Left lung (tissue), 4 donors: ENCODE measurements at regions not wholly inside any gene's neighbourhood (a gene's known extent, or its start where the extent isn't known, plus 50 kb on each side); places are given as distances from the start of the nearest gene placed in this dataset.

Experiments used
- ATAC-seq: fragments of 200-7000 bp; cut with Tn5 transposase; one replicate; pipeline ENCODE4 v1.9.1; 2020; ENCODE audit warnings: moderate library complexity
- DNase-seq, 4 donors: peaks; one replicate each; pipeline ENCODE4 v3.0.0-alpha.2; 2013 to 2020
- H3K27ac ChIP-seq, 2 donors: fragments of 200-600 bp; sonication (generic) in 1 of 2; one replicate each; pipeline versions ENCODE4 v1.5.0 to v1.8.0; 2020 to 2021
- H3K27me3 ChIP-seq, 2 donors: fragments of 200-600 bp; sonication (generic) in 1 of 2; one replicate each; pipeline versions ENCODE4 v1.5.0 to v1.8.0; 2020 to 2021
- H3K36me3 ChIP-seq, 2 donors: fragments of 200-600 bp; sonication (generic) in 1 of 2; one replicate each; pipeline versions ENCODE4 v1.5.0 to v1.8.0; 2020 to 2021
- H3K4me1 ChIP-seq, 2 donors: fragments of 200-600 bp; one replicate each; pipeline ENCODE4 v1.8.0; 2021
- H3K4me3 ChIP-seq, 2 donors: fragments of 200-600 bp; sonication (generic) in 1 of 2; one replicate each; pipeline versions ENCODE4 v1.5.0 to v1.8.0; 2020 to 2021; ENCODE audit warnings: mild to moderate bottlenecking in 1 of 2
- H3K9me3 ChIP-seq, 2 donors: fragments of 200-600 bp; sonication (generic) in 1 of 2; one replicate each; pipeline versions ENCODE4 v1.5.0 to v1.8.0; 2020 to 2021
- intact Hi-C, 2 donors: fragments of 100-400 bp; cut with DNase I; formaldehyde crosslinking; loops; one replicate each; pipeline versions ENCODE4 v1.11.2 to v1.14.2; 2022
- TF ChIP-seq, protein P1 (sequence below), 2 donors: fragments of 200-600 bp; sonication (generic) in 1 of 2; IDR thresholded peaks; one replicate each; pipeline versions ENCODE4 v1.5.0 to v1.8.0; 2021; ENCODE audit warnings: antibody characterized with exemption in 2 of 2
- donor health status: DM: no; HTN: yes; CAD: no.
- donor health status: DM: no; HTN: no; CAD: no.

DNA sequence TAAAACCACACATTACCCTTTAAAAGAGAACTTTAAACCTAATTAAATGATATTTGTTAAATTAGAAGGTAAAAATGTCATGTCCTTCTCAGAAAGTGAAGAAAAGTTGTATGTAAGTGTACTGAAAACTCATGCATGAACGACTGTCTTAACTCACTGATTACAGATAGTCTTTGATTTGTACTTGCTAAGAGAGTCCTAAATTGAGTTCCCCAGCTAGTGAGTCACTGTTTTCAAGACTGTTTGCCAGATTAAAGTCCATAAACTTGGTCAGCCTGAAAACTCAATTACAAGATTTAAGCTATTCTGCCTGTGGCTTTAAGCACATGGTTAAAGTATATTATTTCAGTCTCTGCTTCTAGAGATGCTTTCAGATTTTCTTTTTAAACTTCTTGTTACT is 124.9 kb upstream of the ZCCHC13 start:
- Histone ChIP-seq H3K4me1 (no peaks in the 10 kb centered on the region), H3K9me3 (no peaks in the 10 kb centered on the region), H3K27ac (no peak overlapping the region), H3K4me3 (no peak overlapping the region), H3K36me3 (no peaks in the 10 kb centered on the region), H3K27me3 (no peaks in the 10 kb centered on the region)
- intact Hi-C loops = no loop called here
- no peak for DNase-seq
- peak; percentile 25 for ATAC-seq
- TF ChIP-seq, protein P1, sequence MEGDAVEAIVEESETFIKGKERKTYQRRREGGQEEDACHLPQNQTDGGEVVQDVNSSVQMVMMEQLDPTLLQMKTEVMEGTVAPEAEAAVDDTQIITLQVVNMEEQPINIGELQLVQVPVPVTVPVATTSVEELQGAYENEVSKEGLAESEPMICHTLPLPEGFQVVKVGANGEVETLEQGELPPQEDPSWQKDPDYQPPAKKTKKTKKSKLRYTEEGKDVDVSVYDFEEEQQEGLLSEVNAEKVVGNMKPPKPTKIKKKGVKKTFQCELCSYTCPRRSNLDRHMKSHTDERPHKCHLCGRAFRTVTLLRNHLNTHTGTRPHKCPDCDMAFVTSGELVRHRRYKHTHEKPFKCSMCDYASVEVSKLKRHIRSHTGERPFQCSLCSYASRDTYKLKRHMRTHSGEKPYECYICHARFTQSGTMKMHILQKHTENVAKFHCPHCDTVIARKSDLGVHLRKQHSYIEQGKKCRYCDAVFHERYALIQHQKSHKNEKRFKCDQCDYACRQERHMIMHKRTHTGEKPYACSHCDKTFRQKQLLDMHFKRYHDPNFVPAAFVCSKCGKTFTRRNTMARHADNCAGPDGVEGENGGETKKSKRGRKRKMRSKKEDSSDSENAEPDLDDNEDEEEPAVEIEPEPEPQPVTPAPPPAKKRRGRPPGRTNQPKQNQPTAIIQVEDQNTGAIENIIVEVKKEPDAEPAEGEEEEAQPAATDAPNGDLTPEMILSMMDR (IDR thresholded peaks at IDR 0.05) = no peak

DNA sequence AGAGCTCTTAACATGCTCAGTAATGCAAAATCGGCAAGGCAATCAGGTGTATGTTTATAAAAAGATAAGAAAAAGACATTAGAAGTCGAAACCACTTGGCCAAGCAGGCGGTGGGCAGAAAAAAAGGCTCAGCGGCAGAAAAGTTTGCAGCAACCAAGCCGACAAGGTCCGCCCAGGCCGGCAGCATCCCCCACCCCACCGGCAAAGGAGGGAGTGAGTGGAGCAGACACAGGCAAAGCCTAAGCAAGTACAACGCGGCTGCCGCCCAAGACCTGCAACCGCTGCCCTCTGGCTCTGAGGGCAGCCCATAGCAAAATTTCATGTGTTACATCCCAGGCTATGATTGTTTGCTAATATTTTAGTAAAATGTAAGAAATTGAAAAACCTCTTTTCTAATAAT is 125.4 kb upstream of the ZCCHC13 start:
- no peak overlapping the region for H3K27ac ChIP-seq
- no peaks in the 10 kb centered on the region for H3K4me1 ChIP-seq
- TF ChIP-seq, protein P1 (IDR thresholded peaks at IDR 0.05) = no peak
- DNase-seq (no peak), ATAC-seq (peak; percentile 54)
- no peaks in the 10 kb centered on the region for H3K27me3 ChIP-seq
- no peaks in the 10 kb centered on the region for H3K9me3 ChIP-seq
- intact Hi-C loops = no loop called here
- no peak overlapping the region for H3K4me3 ChIP-seq
- H3K36me3 ChIP-seq = no peaks in the 10 kb centered on the region

DNA sequence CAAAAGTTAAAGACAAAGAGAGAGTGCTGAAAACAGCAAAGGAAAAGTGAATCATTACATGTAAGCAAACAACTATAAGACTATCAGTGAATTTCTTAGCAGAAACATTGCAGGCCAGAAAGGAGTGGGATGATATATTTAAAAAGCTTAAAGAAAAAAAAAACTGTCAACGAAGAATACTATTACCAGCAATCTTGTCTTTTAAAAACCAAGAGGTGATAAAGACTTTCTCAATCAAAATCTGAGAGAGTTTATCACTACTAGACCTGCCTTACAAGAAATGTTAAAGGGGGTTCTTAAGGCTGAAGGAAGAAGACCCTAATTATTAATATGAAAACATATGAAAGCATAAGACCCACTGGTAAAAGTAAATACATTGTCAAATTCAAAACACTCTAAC is 132.5 kb upstream of the ZCCHC13 start:
- Histone ChIP-seq H3K4me1 (no peaks in the 10 kb centered on the region), H3K9me3 (peaks cover 0 to 20% of the 10 kb centered on the region in 2 donors), H3K4me3 (no peak overlapping the region), H3K27ac (no peak overlapping the region), H3K36me3 (no peaks in the 10 kb centered on the region), H3K27me3 (no peaks in the 10 kb centered on the region)
- ATAC-seq (no peak), DNase-seq (no peak)
- TF ChIP-seq, protein P1 (IDR thresholded peaks at IDR 0.05) = no peak
- intact Hi-C loops = no loop called here

DNA sequence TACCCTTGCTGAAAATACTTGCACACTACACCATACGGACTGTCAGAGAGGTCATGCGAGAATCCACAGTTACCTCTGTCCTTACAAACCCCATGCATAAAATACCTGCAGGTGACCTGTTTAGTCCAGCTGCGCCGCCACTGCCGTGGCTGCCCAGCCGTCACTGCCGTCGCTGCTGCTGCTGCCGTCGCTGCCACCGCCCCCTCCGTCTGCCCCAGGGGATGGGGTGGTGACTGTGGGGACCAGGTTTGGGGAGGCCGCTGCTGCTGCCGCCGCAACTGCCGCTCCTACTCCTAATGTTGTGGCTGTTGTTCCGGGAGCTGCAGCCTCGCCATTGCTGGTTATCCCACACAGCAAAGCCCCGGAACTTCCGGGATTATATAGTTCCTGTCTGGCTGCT is 141.8 kb upstream of the ZCCHC13 start:
- intact Hi-C loops = no loop called here
- no peak overlapping the region for H3K27ac ChIP-seq
- no peak for DNase-seq
- no peak for ATAC-seq
- H3K36me3 ChIP-seq = no peaks in the 10 kb centered on the region
- no peaks in the 10 kb centered on the region for H3K9me3 ChIP-seq
- H3K4me1 ChIP-seq = no peaks in the 10 kb centered on the region
- H3K27me3 ChIP-seq = no peaks in the 10 kb centered on the region
- TF ChIP-seq, protein P1 (IDR thresholded peaks at IDR 0.05) = no peak
- H3K4me3 ChIP-seq = no peak overlapping the region

GRCh38 chrX:74160816-74161215 is 143.2 kb upstream of the ZCCHC13 start:
- intact Hi-C loops = no loop called here
- TF ChIP-seq, protein P1 (IDR thresholded peaks at IDR 0.05) = no peak
- Histone ChIP-seq H3K27me3 (no peaks in the 10 kb centered on the region), H3K27ac (no peak overlapping the region), H3K4me3 (no peak overlapping the region), H3K36me3 (no peaks in the 10 kb centered on the region), H3K4me1 (no peaks in the 10 kb centered on the region), H3K9me3 (no peaks in the 10 kb centered on the region)
- DNase-seq (no peak), ATAC-seq (no peak)
